Skeletal muscle tissue (tissue), 3 donors: ENCODE measurements at regions not wholly inside any gene's neighbourhood (a gene's known extent, or its start where the extent isn't known, plus 50 kb on each side); places are given as distances from the start of the nearest gene placed in this dataset.

ENCODE experiments used
- H3K27ac ChIP-seq: one replicate; pipeline ENCODE4 v1.7.0; 2013; ENCODE audit warnings: mild to moderate bottlenecking, low read depth, low read length, inconsistent platforms
- H3K27me3 ChIP-seq, 3 donors: one replicate each; pipeline ENCODE4 v1.7.0; 2013; ENCODE audit warnings: low read length in 3 of 3; ENCODE audit not compliant: control insufficient read depth in 3 of 3, insufficient read depth in 3 of 3
- H3K36me3 ChIP-seq, 3 donors: one replicate each; pipeline ENCODE4 v1.7.0; 2013; ENCODE audit warnings: low read length in 3 of 3; ENCODE audit not compliant: control insufficient read depth in 3 of 3, insufficient read depth in 3 of 3
- H3K4me1 ChIP-seq, 3 donors: one replicate each; pipeline ENCODE4 v1.7.0; 2013; ENCODE audit warnings: low read length in 3 of 3, mild to moderate bottlenecking in 3 of 3; ENCODE audit not compliant: control insufficient read depth in 3 of 3, insufficient read depth in 3 of 3
- H3K4me3 ChIP-seq, 3 donors: one replicate each; pipeline ENCODE4 v1.7.0; 2013; ENCODE audit warnings: low read length in 3 of 3
- H3K9ac ChIP-seq, 3 donors: one replicate each; pipeline ENCODE4 v1.7.0; 2013; ENCODE audit warnings: low read length in 3 of 3, mild to moderate bottlenecking in 3 of 3, moderate library complexity in 2 of 3, low read depth in 1 of 3
- H3K9me3 ChIP-seq, 3 donors: one replicate each; pipeline ENCODE4 v1.7.0; 2013; ENCODE audit warnings: low read length in 3 of 3; ENCODE audit not compliant: control insufficient read depth in 3 of 3
- donor health status: Osteomylitis.

DNA sequence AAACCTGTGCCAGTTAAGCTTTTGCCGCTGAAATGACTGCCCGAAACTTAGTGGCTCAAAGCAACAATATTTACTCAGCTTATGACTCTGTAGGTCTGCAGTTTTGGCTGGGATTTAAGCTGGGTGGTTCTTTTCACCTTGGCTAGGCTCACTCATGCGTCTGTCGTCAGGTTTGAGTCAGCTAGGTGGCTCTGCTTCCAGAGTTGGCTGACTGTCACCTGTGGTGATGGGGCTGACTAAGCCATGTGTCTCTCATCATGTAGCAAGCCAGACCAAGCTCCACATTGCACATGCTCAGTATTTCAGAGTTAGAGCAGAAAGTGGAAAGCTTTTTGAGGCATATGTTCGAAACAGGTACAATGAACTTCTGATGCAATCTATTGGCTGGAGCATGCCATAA lies 354.8 kb downstream of the MEIS1 start:
- Histone ChIP-seq H3K36me3 (no peaks in the 10 kb centered on the region), H3K4me1 (no peaks in the 10 kb centered on the region), H3K27ac (no peak overlapping the region), H3K9ac (no peak overlapping the region), H3K4me3 (no peak overlapping the region), H3K9me3 (no peaks in the 10 kb centered on the region), H3K27me3 (no peaks in the 10 kb centered on the region)

DNA sequence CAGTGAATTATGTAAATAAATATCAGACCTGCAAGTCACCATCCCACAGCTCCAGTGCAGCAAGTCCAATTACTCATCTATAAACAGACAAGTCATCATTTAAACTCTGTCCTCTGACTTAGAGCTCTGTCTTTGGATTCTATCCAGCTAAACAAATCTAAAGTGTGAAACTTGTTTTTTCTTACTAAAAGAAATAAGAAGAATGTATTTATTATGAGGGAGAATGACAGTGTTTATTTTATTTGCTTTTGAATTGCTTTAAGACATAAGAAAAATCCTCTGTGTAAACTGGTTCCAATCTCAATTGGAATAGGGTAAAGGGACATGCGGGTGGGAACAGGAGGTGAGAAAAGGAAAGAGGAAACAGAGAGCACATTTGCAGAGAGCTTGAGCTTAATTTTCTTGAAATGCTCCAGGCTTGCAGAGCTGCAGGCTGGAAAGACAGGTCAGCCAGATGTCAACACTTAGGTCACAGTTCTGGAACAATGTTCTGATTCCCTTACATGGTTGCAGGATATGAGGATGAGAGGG lies 355.8 kb downstream of the MEIS1 start:
- no peaks in the 10 kb centered on the region for H3K27me3 ChIP-seq
- no peaks in the 10 kb centered on the region for H3K4me1 ChIP-seq
- H3K27ac ChIP-seq: no peak overlapping the region
- H3K9me3 ChIP-seq: no peaks in the 10 kb centered on the region
- H3K4me3 ChIP-seq: no peak overlapping the region
- no peak overlapping the region for H3K9ac ChIP-seq
- H3K36me3 ChIP-seq: no peaks in the 10 kb centered on the region

DNA sequence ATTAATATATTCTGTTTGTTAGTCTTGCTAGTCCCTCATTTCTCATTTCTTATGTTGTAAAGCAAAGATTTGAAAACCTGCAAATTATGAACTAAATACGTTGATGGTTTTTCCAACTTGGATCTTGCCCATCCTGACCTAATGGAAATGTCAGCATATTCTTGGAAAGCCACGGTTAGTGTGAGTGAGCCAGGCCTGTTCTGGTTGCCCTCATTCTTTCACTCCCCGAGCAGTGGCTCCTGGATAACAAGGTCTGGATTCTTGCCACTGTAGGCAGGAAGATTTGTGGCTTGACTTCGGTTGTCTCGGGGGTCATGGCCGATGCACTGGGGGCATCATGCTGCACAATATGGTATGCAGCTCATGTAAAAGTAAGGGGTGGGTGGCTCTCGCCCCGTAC lies 359.1 kb downstream of the MEIS1 start:
- no peak overlapping the region for H3K27ac ChIP-seq

DNA sequence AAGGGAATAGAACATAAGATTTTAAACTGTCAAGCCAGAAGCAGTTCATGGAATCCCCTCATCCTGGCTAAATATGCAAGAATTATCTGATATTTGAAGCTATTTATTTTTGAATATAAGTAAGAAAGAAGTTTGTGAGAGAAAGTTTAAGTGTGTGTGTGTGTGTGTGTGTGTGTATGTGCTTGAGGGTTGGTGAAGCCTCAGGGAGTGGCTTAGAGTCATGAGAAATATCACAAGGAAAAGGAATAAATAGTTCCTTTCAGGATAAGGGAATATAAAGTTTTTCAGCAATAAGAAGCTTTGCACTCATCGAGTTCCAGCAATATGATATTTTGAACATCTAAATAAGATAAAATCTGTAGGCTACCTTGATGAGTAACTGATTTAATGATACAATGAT lies 359.6 kb downstream of the MEIS1 start:
- Histone ChIP-seq H3K4me1 (no peaks in the 10 kb centered on the region), H3K36me3 (no peaks in the 10 kb centered on the region), H3K4me3 (no peak overlapping the region), H3K27ac (no peak overlapping the region), H3K9ac (no peak overlapping the region), H3K27me3 (no peaks in the 10 kb centered on the region), H3K9me3 (no peaks in the 10 kb centered on the region)

More for the DNA sequence above, 359.1 kb downstream of the MEIS1 start:
- Histone ChIP-seq H3K27me3 (no peaks in the 10 kb centered on the region), H3K4me3 (no peak overlapping the region), H3K9me3 (no peaks in the 10 kb centered on the region), H3K36me3 (no peaks in the 10 kb centered on the region), H3K9ac (no peak overlapping the region), H3K4me1 (no peaks in the 10 kb centered on the region)

DNA sequence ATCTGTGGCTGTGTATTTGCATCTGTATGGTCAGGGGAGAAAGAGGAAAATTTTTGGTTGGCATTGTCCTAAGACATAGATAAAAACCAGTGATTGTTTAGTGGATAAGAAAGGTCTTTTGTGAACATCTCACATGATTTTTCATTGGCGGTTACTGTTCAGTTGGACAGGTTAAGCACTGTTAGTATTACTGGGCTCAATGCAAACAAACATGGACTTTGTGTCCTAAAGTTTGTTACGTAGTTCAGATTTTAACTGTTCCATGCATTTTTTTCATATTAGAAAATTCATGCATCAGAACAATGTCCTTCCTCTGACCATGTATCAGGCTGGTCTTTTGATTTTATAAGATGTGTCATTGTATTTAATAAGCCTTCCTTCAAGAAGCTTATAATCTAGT lies 368.0 kb downstream of the MEIS1 start:
- Histone ChIP-seq H3K9me3 (no peaks in the 10 kb centered on the region), H3K36me3 (no peaks in the 10 kb centered on the region), H3K27me3 (no peaks in the 10 kb centered on the region), H3K4me3 (no peak overlapping the region), H3K27ac (no peak overlapping the region), H3K4me1 (no peaks in the 10 kb centered on the region), H3K9ac (no peak overlapping the region)

DNA sequence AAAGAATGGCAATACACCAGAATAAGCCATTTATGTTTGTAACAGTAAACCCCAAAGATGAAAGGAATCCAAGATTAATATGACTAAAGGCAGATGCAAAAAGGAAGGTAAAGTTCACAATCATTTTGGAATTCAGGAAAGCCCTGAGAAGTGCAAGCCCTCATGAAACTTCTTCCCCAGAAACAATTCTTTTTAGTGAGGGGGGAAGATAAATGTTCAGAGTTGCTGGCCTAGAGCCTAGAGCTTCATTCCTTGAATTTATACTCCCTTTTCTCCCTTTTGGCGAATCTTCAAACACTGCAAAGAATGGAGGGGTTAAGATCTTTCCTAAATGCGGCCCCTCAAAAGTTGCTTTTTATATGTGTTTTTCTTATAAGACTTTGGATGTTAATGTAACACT lies 368.8 kb downstream of the MEIS1 start:
- Histone ChIP-seq H3K27ac (no peak overlapping the region), H3K36me3 (no peaks in the 10 kb centered on the region), H3K9me3 (no peaks in the 10 kb centered on the region), H3K27me3 (no peaks in the 10 kb centered on the region), H3K9ac (no peak overlapping the region), H3K4me3 (no peak overlapping the region), H3K4me1 (no peaks in the 10 kb centered on the region)

DNA sequence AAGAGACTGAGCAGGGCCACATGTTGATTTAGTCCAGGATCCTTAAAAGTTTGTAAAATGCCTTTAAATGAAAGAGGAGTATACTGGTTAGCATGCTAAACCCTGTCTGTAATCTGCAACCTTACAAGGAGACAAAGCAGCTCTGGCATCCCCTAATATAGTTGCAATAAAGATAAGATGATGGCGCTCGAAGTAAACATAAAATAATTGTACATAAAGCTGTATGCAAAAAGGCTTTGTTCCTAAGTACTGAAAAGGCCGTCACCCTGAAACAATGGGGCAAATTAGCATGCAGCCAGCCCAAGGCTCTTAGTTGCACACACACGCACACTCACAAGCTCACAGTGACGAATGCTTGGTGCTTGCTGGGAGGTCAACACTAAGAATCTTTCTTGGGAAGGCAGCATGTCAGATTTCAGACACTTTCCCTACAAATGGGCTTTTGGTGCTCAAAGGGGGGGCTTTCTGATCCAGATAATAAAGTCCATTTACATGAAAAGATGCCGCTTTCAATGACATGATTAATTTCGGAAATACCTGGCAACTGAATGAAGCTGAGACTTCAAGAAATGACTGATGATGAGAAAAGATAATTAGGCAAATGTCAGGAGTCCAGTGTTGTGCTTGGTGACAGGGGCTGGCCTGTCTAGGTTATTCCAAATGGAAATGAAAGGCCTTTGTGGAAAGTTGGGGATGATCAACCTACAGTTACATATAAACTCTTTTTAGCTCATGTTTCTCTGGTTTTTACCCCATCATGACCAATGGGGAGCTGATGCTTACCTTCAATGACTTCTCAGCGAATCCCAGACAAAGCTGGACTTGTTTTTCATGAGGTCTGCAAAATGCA lies 370.3 kb downstream of the MEIS1 start:
- H3K27ac ChIP-seq: no peak overlapping the region
- H3K27me3 ChIP-seq: no peaks in the 10 kb centered on the region
- no peak overlapping the region for H3K9ac ChIP-seq
- no peak overlapping the region for H3K4me3 ChIP-seq
- H3K9me3 ChIP-seq: no peaks in the 10 kb centered on the region
- no peaks in the 10 kb centered on the region for H3K4me1 ChIP-seq
- no peaks in the 10 kb centered on the region for H3K36me3 ChIP-seq

DNA sequence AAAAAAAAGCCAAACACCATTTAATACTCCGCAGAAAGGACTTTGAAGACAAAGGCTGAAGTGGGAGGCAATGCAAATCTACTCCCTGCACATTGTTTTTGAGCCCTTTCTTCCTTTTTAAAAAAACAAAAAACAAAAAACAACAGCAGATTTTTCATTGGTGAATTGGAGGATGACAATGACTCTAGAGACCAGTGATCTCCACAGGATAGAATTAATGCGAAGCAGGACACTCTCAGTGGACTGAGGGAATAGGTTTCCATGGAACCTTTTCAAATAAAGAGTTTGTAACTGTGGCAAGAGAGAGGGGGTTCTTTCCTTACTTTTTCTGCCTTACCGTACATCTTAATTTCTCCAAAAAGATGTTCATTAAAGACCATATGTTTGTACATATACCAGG lies 371.0 kb downstream of the MEIS1 start:
- Histone ChIP-seq H3K36me3 (no peaks in the 10 kb centered on the region), H3K27me3 (no peaks in the 10 kb centered on the region), H3K4me3 (no peak overlapping the region), H3K9me3 (no peaks in the 10 kb centered on the region), H3K4me1 (no peaks in the 10 kb centered on the region), H3K27ac (no peak overlapping the region), H3K9ac (no peak overlapping the region)

DNA sequence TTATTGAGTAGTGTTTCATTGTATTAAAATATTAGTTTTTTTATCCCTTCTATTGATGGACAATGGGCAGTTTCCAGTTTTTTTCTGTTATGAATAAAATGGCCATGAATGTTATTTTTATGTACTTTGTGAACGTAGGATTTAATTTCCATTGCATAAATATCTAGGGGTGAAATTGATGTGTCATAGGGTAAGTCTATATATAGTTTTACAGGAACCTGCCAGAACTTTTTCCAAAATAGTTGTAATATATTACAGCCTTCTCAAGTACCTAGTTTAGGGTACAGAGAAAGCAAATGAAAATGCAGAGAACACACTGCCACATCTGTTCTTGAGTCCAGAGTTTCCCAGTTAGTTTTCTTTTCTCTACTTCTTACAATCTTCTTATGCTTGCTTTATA lies 378.6 kb downstream of the MEIS1 start:
- H3K36me3 ChIP-seq: no peaks in the 10 kb centered on the region
- peaks cover 0 to 2% (median under 1%) of the 10 kb centered on the region in 3 donors for H3K9me3 ChIP-seq
- H3K27me3 ChIP-seq: no peaks in the 10 kb centered on the region
- H3K4me1 ChIP-seq: no peaks in the 10 kb centered on the region
- H3K27ac ChIP-seq: no peak overlapping the region
- no peak overlapping the region for H3K9ac ChIP-seq
- H3K4me3 ChIP-seq: no peak overlapping the region

DNA sequence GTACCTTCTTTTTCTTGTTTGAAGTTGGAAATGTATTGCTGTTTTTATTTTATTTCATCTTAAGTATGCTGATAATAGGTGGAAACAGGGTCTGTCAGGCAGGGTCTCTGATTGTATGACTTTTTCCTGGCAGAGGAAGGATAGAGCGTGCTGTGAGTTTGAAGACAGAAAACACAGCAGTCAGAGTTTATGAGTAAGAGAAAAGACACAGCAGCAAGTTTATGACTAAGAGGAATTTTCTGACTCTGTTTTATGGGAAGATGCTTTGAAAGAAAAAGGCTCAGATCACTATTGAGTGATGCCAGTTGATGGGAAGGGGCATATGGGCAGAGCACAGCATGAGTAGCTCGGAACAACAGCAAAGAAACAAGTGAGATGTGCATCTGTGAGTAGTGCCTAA lies 379.1 kb downstream of the MEIS1 start:
- H3K4me1 ChIP-seq: no peaks in the 10 kb centered on the region
- H3K9ac ChIP-seq: no peak overlapping the region
- H3K36me3 ChIP-seq: no peaks in the 10 kb centered on the region
- H3K27me3 ChIP-seq: no peaks in the 10 kb centered on the region
- H3K9me3 ChIP-seq: peaks cover 0 to 5% (median 3%) of the 10 kb centered on the region in 3 donors
- no peak overlapping the region for H3K27ac ChIP-seq
- H3K4me3 ChIP-seq: no peak overlapping the region
